ENCODE measurements at regions not wholly inside any gene's neighbourhood (a gene's known extent, or its start where the extent isn't known, plus 50 kb on each side); places are given as distances from the start of the nearest gene placed in this dataset.

DNA sequence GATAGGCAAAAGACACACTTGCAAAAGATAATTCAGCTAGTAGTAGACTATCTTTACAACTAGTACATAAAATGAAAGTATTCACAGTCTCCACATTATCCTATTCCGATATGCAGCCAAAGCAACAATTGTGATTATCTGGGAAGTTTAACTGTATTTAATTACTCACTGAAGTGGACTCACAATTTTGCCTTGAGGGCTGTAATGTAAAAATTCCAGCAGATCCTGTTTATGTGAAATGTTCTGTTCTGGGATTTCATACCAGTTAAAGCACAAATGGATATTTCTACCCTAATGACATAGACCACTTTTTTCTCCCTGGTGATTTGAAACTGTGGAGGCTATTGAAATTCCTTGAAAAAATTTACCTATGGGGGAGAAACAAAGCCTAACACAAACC, 474.4 kb upstream of the EDIL3 start:
- POLR2A ChIA-PET = no interaction called here

DNA sequence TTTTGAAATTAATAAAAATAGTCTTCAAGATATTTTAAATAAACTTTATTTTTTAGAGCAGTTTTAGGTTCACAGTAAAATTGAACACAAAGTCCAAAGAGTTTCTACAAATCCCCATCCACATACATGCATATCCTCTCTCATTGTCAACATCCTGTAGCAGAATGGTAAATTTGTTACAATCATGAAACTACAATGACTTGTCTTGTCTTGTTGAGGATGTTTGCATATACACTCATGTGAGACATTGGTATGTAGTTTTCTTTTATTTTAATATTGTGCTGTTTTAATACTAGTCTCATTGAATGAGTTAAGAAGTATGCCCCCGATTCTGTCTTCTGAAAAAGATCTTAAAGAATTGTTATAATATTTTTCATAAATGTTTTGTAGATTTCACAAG, 447.0 kb upstream of the EDIL3 start:
- WGBS (ENCODE audit: missing lambda C conversion rate) = 17% methylated on average over 1 of the region's 1 CpG

More for the DNA sequence above, 474.4 kb upstream of the EDIL3 start:
- Histone ChIP-seq H3K4me1 (no peaks in the 10 kb centered on the region), H3K27ac (no peak overlapping the region), H3K4me3 (no peak overlapping the region), H3K4me2 (no peak overlapping the region), H3K9me3 (no peaks in the 10 kb centered on the region)
- DNase-seq (ENCODE audit: low read depth in 1 of 2, low spot score in 1 of 2) (no peak), FAIRE-seq (no peak), ATAC-seq (no peak)
- TF ChIP-seq, protein P1, sequence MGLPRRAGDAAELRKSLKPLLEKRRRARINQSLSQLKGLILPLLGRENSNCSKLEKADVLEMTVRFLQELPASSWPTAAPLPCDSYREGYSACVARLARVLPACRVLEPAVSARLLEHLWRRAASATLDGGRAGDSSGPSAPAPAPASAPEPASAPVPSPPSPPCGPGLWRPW (IDR thresholded peaks at IDR 0.05) = no peak
- no peak for TF ChIP-seq POLR2AphosphoS2 (conservative IDR thresholded peaks at IDR 0.05; ENCODE audit: low read length)
- TF ChIP-seq CHD4 (IDR thresholded peaks at IDR 0.05; ENCODE audit: borderline replicate concordance) = no peak
- no peak for TF ChIP-seq HEYL (CRISPR knock-in tag; IDR thresholded peaks at IDR 0.05)
- CTCF ChIA-PET = no interaction called here
- WGBS (ENCODE audit: missing lambda C conversion rate) = 35% methylated on average over 1 of the region's 1 CpG

DNA sequence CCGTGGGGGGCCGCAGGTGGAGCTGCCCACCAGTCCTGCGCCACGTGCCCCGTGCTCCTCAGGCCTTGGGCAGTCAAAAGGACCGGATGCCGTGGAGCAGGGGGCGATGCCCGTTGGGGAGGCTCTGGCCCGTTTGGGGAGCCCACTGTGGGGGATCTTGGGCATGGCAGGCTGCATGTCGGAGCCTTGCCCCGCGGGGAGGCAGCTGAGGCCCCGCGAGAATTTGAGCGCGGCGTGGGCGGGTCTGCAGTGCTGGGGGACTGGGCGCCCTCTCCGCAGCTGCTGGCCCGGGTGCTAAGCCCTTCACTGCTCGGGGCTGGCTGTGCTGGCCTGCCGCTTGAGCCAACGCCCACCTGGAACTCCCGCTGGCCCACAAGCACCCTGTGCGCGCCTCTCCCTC, 445.6 kb upstream of the EDIL3 start:
- POLR2A ChIA-PET = no interaction called here

More for the DNA sequence above, 447.0 kb upstream of the EDIL3 start:
- DNase-seq (ENCODE audit: low read depth in 1 of 2, low spot score in 1 of 2) = no peak
- no peak for ATAC-seq
- Histone ChIP-seq H3K9me3 (no peaks in the 10 kb centered on the region), H3K4me2 (no peak overlapping the region), H3K27ac (no peak overlapping the region), H3K4me3 (no peak overlapping the region), H3K4me1 (no peaks in the 10 kb centered on the region)
- FAIRE-seq = no peak
- ChIA-PET POLR2A (no interaction called here), CTCF (no interaction called here)
- TF ChIP-seq GATA3 (IDR thresholded peaks at IDR 0.05; ENCODE audit: borderline replicate concordance) (no peak), HOXB13 (CRISPR knock-in tag; IDR thresholded peaks at IDR 0.05; ENCODE audit: low read depth) (no peak), CBX2 (IDR thresholded peaks at IDR 0.05; ENCODE audit: borderline replicate concordance, low read depth) (no peak), SMC3 (IDR thresholded peaks at IDR 0.05) (no peak), HOXA7 (CRISPR knock-in tag; IDR thresholded peaks at IDR 0.05) (no peak), ZNF302 (CRISPR knock-in tag; IDR thresholded peaks at IDR 0.05) (no peak), BHLHE40 (IDR thresholded peaks at IDR 0.05; ENCODE audit: low read depth, low read length) (no peak), PHF8 (IDR thresholded peaks at IDR 0.05; ENCODE audit: borderline replicate concordance, low read depth) (no peak), MAFK (IDR thresholded peaks at IDR 0.05; ENCODE audit: partially characterized antibody) (no peak), CEBPB (IDR thresholded peaks at IDR 0.05) (no peak), EP300 (IDR thresholded peaks at IDR 0.05) (no peak), RNF2 (IDR thresholded peaks at IDR 0.05; ENCODE audit: borderline replicate concordance, low read depth) (no peak), ZFP36 (IDR thresholded peaks at IDR 0.05; ENCODE audit: borderline replicate concordance, partially characterized antibody) (no peak), MAZ (IDR thresholded peaks at IDR 0.05; ENCODE audit: borderline replicate concordance, low read depth, low read length) (no peak), HOXB5 (CRISPR knock-in tag; IDR thresholded peaks at IDR 0.05) (no peak), CHD4 (IDR thresholded peaks at IDR 0.05; ENCODE audit: borderline replicate concordance) (no peak)
- TF ChIP-seq, protein P2, sequence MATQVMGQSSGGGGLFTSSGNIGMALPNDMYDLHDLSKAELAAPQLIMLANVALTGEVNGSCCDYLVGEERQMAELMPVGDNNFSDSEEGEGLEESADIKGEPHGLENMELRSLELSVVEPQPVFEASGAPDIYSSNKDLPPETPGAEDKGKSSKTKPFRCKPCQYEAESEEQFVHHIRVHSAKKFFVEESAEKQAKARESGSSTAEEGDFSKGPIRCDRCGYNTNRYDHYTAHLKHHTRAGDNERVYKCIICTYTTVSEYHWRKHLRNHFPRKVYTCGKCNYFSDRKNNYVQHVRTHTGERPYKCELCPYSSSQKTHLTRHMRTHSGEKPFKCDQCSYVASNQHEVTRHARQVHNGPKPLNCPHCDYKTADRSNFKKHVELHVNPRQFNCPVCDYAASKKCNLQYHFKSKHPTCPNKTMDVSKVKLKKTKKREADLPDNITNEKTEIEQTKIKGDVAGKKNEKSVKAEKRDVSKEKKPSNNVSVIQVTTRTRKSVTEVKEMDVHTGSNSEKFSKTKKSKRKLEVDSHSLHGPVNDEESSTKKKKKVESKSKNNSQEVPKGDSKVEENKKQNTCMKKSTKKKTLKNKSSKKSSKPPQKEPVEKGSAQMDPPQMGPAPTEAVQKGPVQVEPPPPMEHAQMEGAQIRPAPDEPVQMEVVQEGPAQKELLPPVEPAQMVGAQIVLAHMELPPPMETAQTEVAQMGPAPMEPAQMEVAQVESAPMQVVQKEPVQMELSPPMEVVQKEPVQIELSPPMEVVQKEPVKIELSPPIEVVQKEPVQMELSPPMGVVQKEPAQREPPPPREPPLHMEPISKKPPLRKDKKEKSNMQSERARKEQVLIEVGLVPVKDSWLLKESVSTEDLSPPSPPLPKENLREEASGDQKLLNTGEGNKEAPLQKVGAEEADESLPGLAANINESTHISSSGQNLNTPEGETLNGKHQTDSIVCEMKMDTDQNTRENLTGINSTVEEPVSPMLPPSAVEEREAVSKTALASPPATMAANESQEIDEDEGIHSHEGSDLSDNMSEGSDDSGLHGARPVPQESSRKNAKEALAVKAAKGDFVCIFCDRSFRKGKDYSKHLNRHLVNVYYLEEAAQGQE (IDR thresholded peaks at IDR 0.05) = no peak
- TF ChIP-seq, protein P3, sequence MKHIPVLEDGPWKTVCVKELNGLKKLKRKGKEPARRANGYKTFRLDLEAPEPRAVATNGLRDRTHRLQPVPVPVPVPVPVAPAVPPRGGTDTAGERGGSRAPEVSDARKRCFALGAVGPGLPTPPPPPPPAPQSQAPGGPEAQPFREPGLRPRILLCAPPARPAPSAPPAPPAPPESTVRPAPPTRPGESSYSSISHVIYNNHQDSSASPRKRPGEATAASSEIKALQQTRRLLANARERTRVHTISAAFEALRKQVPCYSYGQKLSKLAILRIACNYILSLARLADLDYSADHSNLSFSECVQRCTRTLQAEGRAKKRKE (CRISPR knock-in tag; IDR thresholded peaks at IDR 0.05; ENCODE audit: low read depth) = no peak

More for the DNA sequence above, 445.6 kb upstream of the EDIL3 start:
- DNase-seq (ENCODE audit: low read depth in 1 of 2, low spot score in 1 of 2) (no peak), ATAC-seq (no peak), FAIRE-seq (no peak)
- Histone ChIP-seq H3K4me3 (no peak overlapping the region), H3K27ac (no peak overlapping the region), H3K4me2 (no peak overlapping the region), H3K9me3 (no peaks in the 10 kb centered on the region), H3K4me1 (no peaks in the 10 kb centered on the region)
- CTCF ChIA-PET = no interaction called here
- WGBS (ENCODE audit: missing lambda C conversion rate) = 56% methylated on average over 15 of the region's 28 CpGs
- TF ChIP-seq SREBF2 (IDR thresholded peaks at IDR 0.05) (no peak), ESRRA (IDR thresholded peaks at IDR 0.05; ENCODE audit: borderline replicate concordance, low read length) (no peak), POLR2AphosphoS2 (conservative IDR thresholded peaks at IDR 0.05; ENCODE audit: low read length) (no peak), MAZ (IDR thresholded peaks at IDR 0.05; ENCODE audit: borderline replicate concordance, low read depth, low read length) (no peak), HDAC2 (IDR thresholded peaks at IDR 0.05) (no peak), KDM1A (IDR thresholded peaks at IDR 0.05; ENCODE audit: low read depth) (no peak), RCOR1 (IDR thresholded peaks at IDR 0.05; ENCODE audit: low read depth, low read length) (no peak)
